Rectal smooth muscle tissue (tissue), 1 donor: ENCODE measurements at regions not wholly inside any gene's neighbourhood (a gene's known extent, or its start where the extent isn't known, plus 50 kb on each side); places are given as distances from the start of the nearest gene placed in this dataset.
A peak's percentile ranks its signal among the peaks of the same experiment; 100 is the strongest.
"Not testable (repeated sequence)": the region's sequence is repeated elsewhere in the genome, so short reads cannot be mapped to it uniquely, and the experiment has no call there.

Source experiments
- H3K27ac ChIP-seq: one replicate; pipeline ENCODE4 v1.7.0; 2013; ENCODE audit warnings: low read depth, low read length, inconsistent platforms
- H3K27me3 ChIP-seq: one replicate; pipeline ENCODE4 v1.7.0; 2013; ENCODE audit warnings: low read length; ENCODE audit not compliant: control insufficient read depth, insufficient read depth
- H3K36me3 ChIP-seq: one replicate; pipeline ENCODE4 v1.7.0; 2013; ENCODE audit warnings: low read length; ENCODE audit not compliant: control insufficient read depth, insufficient read depth
- H3K4me1 ChIP-seq: one replicate; pipeline ENCODE4 v1.7.0; 2013; ENCODE audit warnings: low read length; ENCODE audit not compliant: control insufficient read depth, insufficient read depth
- H3K4me3 ChIP-seq: one replicate; pipeline ENCODE4 v1.7.0; 2013; ENCODE audit warnings: low read length
- H3K9ac ChIP-seq: one replicate; pipeline ENCODE4 v1.7.0; 2013; ENCODE audit warnings: low read length

GRCh38 chr6:21750575-21750974, 157.0 kb downstream of the SOX4 start:
- no peaks in the 10 kb centered on the region for H3K27me3 ChIP-seq
- no peak overlapping the region for H3K27ac ChIP-seq
- no peak overlapping the region for H3K9ac ChIP-seq
- peaks cover 15% of the 10 kb centered on the region for H3K4me1 ChIP-seq
- H3K36me3 ChIP-seq = no peaks in the 10 kb centered on the region
- H3K4me3 ChIP-seq = no peak overlapping the region

DNA sequence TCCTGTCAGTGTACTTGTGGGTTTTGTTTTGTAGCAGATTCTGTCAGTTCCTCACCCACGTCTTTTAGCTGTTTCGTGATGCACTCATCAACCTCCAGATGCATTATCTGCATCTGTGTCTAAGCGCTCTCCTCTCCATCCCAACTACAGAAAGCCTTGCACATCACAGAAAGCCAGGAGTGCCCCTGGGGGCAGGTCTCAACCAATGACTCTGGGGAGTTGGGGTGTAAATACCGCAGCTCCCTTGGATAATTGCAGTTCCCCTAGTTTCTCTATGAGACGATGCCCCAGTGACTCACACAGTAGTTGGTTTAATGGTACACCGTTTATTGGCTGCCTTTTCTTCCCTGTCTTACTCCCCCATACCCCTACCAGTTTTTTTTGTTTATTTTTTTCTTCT, 158.1 kb downstream of the SOX4 start:
- no peaks in the 10 kb centered on the region for H3K36me3 ChIP-seq
- H3K4me3 ChIP-seq = no peak overlapping the region
- H3K4me1 ChIP-seq = peaks cover 15% of the 10 kb centered on the region
- H3K9ac ChIP-seq = no peak overlapping the region
- no peak overlapping the region for H3K27ac ChIP-seq
- no peaks in the 10 kb centered on the region for H3K27me3 ChIP-seq

GRCh38 chr6:21752054-21752811, 158.7 kb downstream of the SOX4 start:
- H3K27me3 ChIP-seq = no peaks in the 10 kb centered on the region
- no peak overlapping the region for H3K9ac ChIP-seq
- H3K27ac ChIP-seq = no peak overlapping the region
- no peaks in the 10 kb centered on the region for H3K36me3 ChIP-seq
- H3K4me3 ChIP-seq = no peak overlapping the region
- peaks cover 15% of the 10 kb centered on the region for H3K4me1 ChIP-seq

DNA sequence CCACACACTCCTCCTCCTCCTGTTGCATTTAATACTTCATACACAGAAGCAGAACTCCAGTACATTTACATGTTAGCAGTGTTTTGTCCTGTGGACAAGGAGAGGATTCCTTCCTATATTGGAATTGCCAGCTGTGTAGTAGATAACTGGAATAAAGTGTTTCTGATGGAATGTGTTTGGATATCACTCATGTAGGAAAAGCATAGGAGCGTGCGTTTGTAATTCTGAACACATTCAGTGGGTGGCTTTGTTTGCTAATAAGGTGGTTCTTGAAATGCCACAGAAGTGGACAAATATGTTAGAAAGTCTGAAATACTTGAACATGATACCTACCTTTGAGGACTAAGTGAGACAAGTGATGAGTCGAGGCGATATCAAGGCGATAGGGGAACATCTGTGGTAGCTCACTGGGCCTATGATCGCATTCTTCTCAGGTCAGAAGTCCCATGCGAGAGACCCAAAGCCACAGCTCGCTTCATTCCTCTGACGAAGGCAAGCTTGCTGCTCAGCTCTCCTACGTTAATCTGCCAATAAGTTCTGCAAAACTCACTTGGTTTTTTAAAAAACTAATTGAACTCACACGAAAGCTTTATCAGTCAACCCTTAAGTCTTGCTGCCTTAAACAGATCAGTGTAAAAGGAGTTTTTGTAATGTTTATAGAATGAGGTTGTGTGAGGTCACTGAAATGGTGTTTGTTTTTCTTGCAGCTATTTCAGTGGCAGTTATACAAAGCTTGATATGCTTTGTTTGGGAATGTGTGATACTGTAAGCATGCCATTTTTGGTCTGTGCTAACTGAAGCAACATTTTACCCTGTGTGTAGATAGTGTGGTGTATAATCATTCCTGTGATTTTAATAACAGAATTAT, 159.9 kb downstream of the SOX4 start:
- no peaks in the 10 kb centered on the region for H3K27me3 ChIP-seq
- H3K9ac ChIP-seq = no peak overlapping the region
- peak overlapping the region; percentile 1 for H3K27ac ChIP-seq
- H3K4me3 ChIP-seq = no peak overlapping the region
- H3K4me1 ChIP-seq = peaks cover 14% of the 10 kb centered on the region
- H3K36me3 ChIP-seq = no peaks in the 10 kb centered on the region

DNA sequence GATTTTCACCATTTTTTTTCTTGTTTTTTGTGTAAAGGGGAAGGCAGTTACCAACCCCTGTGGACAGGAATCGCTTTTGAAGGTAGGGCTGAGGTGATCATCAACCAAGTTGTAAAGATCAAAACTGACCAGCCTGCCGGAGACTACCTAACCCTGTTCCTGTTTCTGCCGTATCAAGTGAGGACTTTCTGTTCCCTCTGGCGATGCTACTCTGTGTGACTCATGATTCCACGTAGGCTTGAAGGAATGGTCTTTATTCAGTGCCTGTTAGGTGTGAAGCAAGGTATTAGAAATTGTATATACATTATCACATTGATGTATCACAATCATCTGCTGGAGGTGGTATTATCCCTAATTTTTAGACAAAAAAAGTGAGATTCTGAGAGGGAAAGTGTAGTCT, 161.3 kb downstream of the SOX4 start:
- H3K27ac ChIP-seq = peak overlapping the region; percentile 37

GRCh38 chr6:21756487-21756886, 162.9 kb downstream of the SOX4 start:
- Histone ChIP-seq H3K9ac (no peak overlapping the region), H3K36me3 (no peaks in the 10 kb centered on the region), H3K27me3 (no peaks in the 10 kb centered on the region), H3K4me1 (peaks cover 10% of the 10 kb centered on the region), H3K4me3 (no peak overlapping the region), H3K27ac (no peak overlapping the region)

More for the DNA sequence above, 161.3 kb downstream of the SOX4 start:
- Histone ChIP-seq H3K4me1 (peaks cover 11% of the 10 kb centered on the region), H3K9ac (no peak overlapping the region), H3K36me3 (no peaks in the 10 kb centered on the region), H3K4me3 (no peak overlapping the region), H3K27me3 (no peaks in the 10 kb centered on the region)

GRCh38 chr6:21757392-21757791, 163.8 kb downstream of the SOX4 start:
- H3K9ac ChIP-seq, H3K27ac ChIP-seq, H3K4me3 ChIP-seq, H3K4me1 ChIP-seq, H3K27me3 ChIP-seq, H3K36me3 ChIP-seq: not testable (repeated sequence)

GRCh38 chr6:21759721-21760120, 166.2 kb downstream of the SOX4 start:
- H3K4me3 ChIP-seq = no peak overlapping the region
- H3K9ac ChIP-seq = no peak overlapping the region
- no peaks in the 10 kb centered on the region for H3K27me3 ChIP-seq
- no peaks in the 10 kb centered on the region for H3K4me1 ChIP-seq
- H3K36me3 ChIP-seq = no peaks in the 10 kb centered on the region
- H3K27ac ChIP-seq = no peak overlapping the region

GRCh38 chr6:21761053-21761730, 167.6 kb downstream of the SOX4 start:
- H3K27me3 ChIP-seq, H3K27ac ChIP-seq, H3K9ac ChIP-seq, H3K4me1 ChIP-seq, H3K4me3 ChIP-seq, H3K36me3 ChIP-seq: not testable (repeated sequence)

GRCh38 chr6:21764989-21765388, 171.4 kb downstream of the SOX4 start:
- Histone ChIP-seq H3K4me3 (no peak overlapping the region), H3K9ac (no peak overlapping the region), H3K4me1 (peaks cover 7% of the 10 kb centered on the region)

GRCh38 chr6:21767891-21768648, 174.5 kb downstream of the SOX4 start:
- H3K27ac ChIP-seq = no peak overlapping the region
- no peak overlapping the region for H3K9ac ChIP-seq
- H3K36me3 ChIP-seq = no peaks in the 10 kb centered on the region
- H3K4me3 ChIP-seq = no peak overlapping the region
- H3K27me3 ChIP-seq = no peaks in the 10 kb centered on the region
- H3K4me1 ChIP-seq = peaks cover 10% of the 10 kb centered on the region

More at GRCh38 chr6:21764989-21765388, 171.4 kb downstream of the SOX4 start:
- Histone ChIP-seq H3K36me3 (no peaks in the 10 kb centered on the region), H3K27ac (no peak overlapping the region), H3K27me3 (no peaks in the 10 kb centered on the region)

GRCh38 chr6:21769405-21769861, 175.9 kb downstream of the SOX4 start:
- peaks cover 14% of the 10 kb centered on the region for H3K4me1 ChIP-seq
- no peaks in the 10 kb centered on the region for H3K36me3 ChIP-seq
- H3K4me3 ChIP-seq = no peak overlapping the region
- H3K27me3 ChIP-seq = no peaks in the 10 kb centered on the region
- H3K9ac ChIP-seq = no peak overlapping the region
- no peak overlapping the region for H3K27ac ChIP-seq
